CD14-positive monocyte (primary cell): ENCODE measurements at regions not wholly inside any gene's neighbourhood (a gene's known extent, or its start where the extent isn't known, plus 50 kb on each side); places are given as distances from the start of the nearest gene placed in this dataset.

Experiments used
- DNase-seq, 3 donors: peaks; one replicate each; pipeline ENCODE4 v3.0.0-alpha.2; 2011 to 2022
- H2AFZ ChIP-seq: 2 replicates; pipeline ENCODE4 v1.6.0; 2012; ENCODE audit warnings: mild to moderate bottlenecking, low read depth, low read length, inconsistent platforms; ENCODE audit not compliant: insufficient read depth, poor library complexity, severe bottlenecking
- H3K27ac ChIP-seq, 2 donors: 1 replicate in 1 of 2; 2 replicates in 1 of 2; pipeline ENCODE4 v1.5.1; 2012 to 2013; ENCODE audit warnings: low read length in 2 of 2, control low read depth in 1 of 2, inconsistent platforms in 1 of 2, low read depth in 1 of 2, mild to moderate bottlenecking in 1 of 2
- H3K27me3 ChIP-seq, 2 donors: one replicate each; pipeline versions ENCODE4 v1.6.0 to v1.6.1; 2011 to 2013; ENCODE audit warnings: low read length in 2 of 2; ENCODE audit not compliant: control insufficient read depth in 2 of 2, insufficient read depth in 2 of 2
- H3K36me3 ChIP-seq, 2 donors: replicated peaks in 1 of 2; 1 replicate in 1 of 2; 2 replicates in 1 of 2; pipeline versions ENCODE4 v1.5.1 to v1.6.1; 2012 to 2013; ENCODE audit warnings: low read length in 2 of 2, control low read depth in 1 of 2, inconsistent platforms in 1 of 2, mild to moderate bottlenecking in 1 of 2; ENCODE audit not compliant: insufficient read depth in 2 of 2, control insufficient read depth in 1 of 2
- H3K4me1 ChIP-seq, 2 donors: 1 replicate in 1 of 2; 2 replicates in 1 of 2; pipeline versions ENCODE4 v1.5.1 to v1.6.1; 2012 to 2013; ENCODE audit warnings: low read length in 2 of 2, control low read depth in 1 of 2, inconsistent platforms in 1 of 2, mild to moderate bottlenecking in 1 of 2, moderate library complexity in 1 of 2; ENCODE audit not compliant: insufficient read depth in 2 of 2, control insufficient read depth in 1 of 2
- H3K4me2 ChIP-seq: replicated peaks from 2 replicates; pipeline ENCODE3; 2012; ENCODE audit warnings: low read length, moderate library complexity, mild to moderate bottlenecking; ENCODE audit not compliant: poor library complexity, severe bottlenecking; ENCODE audit errors: extremely low read depth
- H3K4me3 ChIP-seq, 3 experiments: fragments of 200-600 bp in 1 of 3; sonication (generic) in 1 of 3; replicated peaks in 1 of 3; 1 replicate in 2 of 3; 2 replicates in 1 of 3; pipeline ENCODE4 v1.5.1; 2011 to 2013; ENCODE audit warnings: low read length in 3 of 3, mild to moderate bottlenecking in 3 of 3, control low read depth in 2 of 3, low read depth in 2 of 3, inconsistent platforms in 1 of 3, moderate library complexity in 1 of 3
- H3K79me2 ChIP-seq: 2 replicates; pipeline ENCODE4 v1.6.0; 2012; ENCODE audit warnings: mild to moderate bottlenecking, control low read depth, inconsistent platforms, low read length, moderate library complexity; ENCODE audit not compliant: insufficient read depth
- H3K9ac ChIP-seq: 2 replicates; pipeline ENCODE4 v1.6.0; 2017; ENCODE audit warnings: low read length, mild to moderate bottlenecking; ENCODE audit not compliant: insufficient read depth, poor library complexity, severe bottlenecking
- H3K9me3 ChIP-seq, 2 donors: replicated peaks in 1 of 2; 1 replicate in 1 of 2; 2 replicates in 1 of 2; pipeline versions ENCODE4 v1.5.1 to v1.6.1; 2012 to 2013; ENCODE audit warnings: low read length in 2 of 2, control low read depth in 1 of 2; ENCODE audit not compliant: control insufficient read depth in 1 of 2, insufficient read depth in 1 of 2
- H4K20me1 ChIP-seq: 2 replicates; pipeline ENCODE4 v1.6.0; 2012; ENCODE audit warnings: mild to moderate bottlenecking, low read length, control low read depth, moderate library complexity; ENCODE audit not compliant: insufficient read depth
- H3K27ac Mint-ChIP-seq, 7 donors: one replicate each; pipeline ENCODE4 v1.8.0; 2020; ENCODE audit warnings: mild to moderate bottlenecking in 7 of 7, mixed read lengths in 7 of 7, moderate library complexity in 6 of 7, inconsistent platforms in 2 of 7
- H3K27me3 Mint-ChIP-seq, 3 donors: one replicate each; pipeline ENCODE4 v1.8.0; 2021 to 2022; ENCODE audit warnings: low read depth in 3 of 3, mild to moderate bottlenecking in 3 of 3, mixed read lengths in 3 of 3, moderate library complexity in 3 of 3, inconsistent platforms in 1 of 3
- H3K36me3 Mint-ChIP-seq, 2 donors: one replicate each; pipeline ENCODE4 v1.8.0; 2020; ENCODE audit warnings: mixed read lengths in 2 of 2, inconsistent platforms in 1 of 2, mild to moderate bottlenecking in 1 of 2
- H3K4me1 Mint-ChIP-seq: one replicate; pipeline ENCODE4 v1.8.0; 2020; ENCODE audit warnings: mild to moderate bottlenecking, mixed read lengths
- H3K4me3 Mint-ChIP-seq, 2 donors: one replicate each; pipeline ENCODE4 v1.8.0; 2020; ENCODE audit warnings: mild to moderate bottlenecking in 2 of 2, mixed read lengths in 2 of 2, moderate library complexity in 1 of 2
- H3K9me3 Mint-ChIP-seq, 7 donors: one replicate each; pipeline ENCODE4 v1.8.0; 2020 to 2022; ENCODE audit warnings: mixed read lengths in 7 of 7, mild to moderate bottlenecking in 6 of 7, moderate library complexity in 6 of 7, inconsistent platforms in 2 of 7
- WGBS: methylation state at CpG from one replicate; pipeline ENCODE4 v1.1.5; 2013; ENCODE audit warnings: missing lambda C conversion rate; ENCODE audit not compliant: insufficient coverage; 5-methylcytosine and 5-hydroxymethylcytosine counted together
- intact Hi-C, 2 donors: fragments of 100-400 bp; cut with micrococcal nuclease; formaldehyde crosslinking; loops; one replicate each; pipeline versions ENCODE4 v1.15.0 to v1.15.1; 2023
- TF ChIP-seq, protein P1 (sequence below): fragments of 200-600 bp; IDR thresholded peaks from one replicate; pipeline ENCODE4 v1.8.0; 2022; ENCODE audit warnings: antibody characterized with exemption, mild to moderate bottlenecking

DNA sequence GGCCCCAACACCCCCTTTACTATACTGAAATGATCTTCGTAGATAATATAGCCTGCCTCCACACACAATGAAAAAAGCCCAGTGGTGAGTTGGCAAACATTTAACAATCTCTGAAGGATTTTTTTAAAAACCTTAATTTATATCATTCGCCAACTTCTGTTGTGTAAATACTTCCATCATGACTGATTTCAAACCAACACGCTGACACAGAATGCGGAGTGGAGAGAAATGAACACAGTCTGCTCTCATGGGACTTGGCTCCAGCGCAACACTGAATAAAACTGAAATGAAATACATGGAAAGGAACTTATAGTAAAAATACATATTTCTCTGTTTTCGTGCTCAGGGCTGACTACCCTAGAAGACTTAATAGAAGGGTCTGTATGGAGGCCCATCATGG, 61.3 kb upstream of the WNT11 start:
- Histone ChIP-seq H3K9me3 (no peaks in the 10 kb centered on the region), H3K27me3 (no peaks in the 10 kb centered on the region), H3K27ac (no peak overlapping the region), H3K79me2 (no peaks in the 10 kb centered on the region), H3K9ac (no peak overlapping the region), H4K20me1 (no peaks in the 10 kb centered on the region), H2AFZ (no peak overlapping the region), H3K4me3 (no peak overlapping the region), H3K36me3 (no peaks in the 10 kb centered on the region), H3K4me2 (no peak overlapping the region), H3K4me1 (peaks cover 0 to 7% of the 10 kb centered on the region in 2 donors)
- TF ChIP-seq, protein P1, sequence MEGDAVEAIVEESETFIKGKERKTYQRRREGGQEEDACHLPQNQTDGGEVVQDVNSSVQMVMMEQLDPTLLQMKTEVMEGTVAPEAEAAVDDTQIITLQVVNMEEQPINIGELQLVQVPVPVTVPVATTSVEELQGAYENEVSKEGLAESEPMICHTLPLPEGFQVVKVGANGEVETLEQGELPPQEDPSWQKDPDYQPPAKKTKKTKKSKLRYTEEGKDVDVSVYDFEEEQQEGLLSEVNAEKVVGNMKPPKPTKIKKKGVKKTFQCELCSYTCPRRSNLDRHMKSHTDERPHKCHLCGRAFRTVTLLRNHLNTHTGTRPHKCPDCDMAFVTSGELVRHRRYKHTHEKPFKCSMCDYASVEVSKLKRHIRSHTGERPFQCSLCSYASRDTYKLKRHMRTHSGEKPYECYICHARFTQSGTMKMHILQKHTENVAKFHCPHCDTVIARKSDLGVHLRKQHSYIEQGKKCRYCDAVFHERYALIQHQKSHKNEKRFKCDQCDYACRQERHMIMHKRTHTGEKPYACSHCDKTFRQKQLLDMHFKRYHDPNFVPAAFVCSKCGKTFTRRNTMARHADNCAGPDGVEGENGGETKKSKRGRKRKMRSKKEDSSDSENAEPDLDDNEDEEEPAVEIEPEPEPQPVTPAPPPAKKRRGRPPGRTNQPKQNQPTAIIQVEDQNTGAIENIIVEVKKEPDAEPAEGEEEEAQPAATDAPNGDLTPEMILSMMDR = no peak
- Mint-ChIP-seq H3K4me1 (peaks cover 14% of the 10 kb centered on the region), H3K4me3 (no peak overlapping the region), H3K9me3 (peaks cover 0 to 2% (median 0%) of the 10 kb centered on the region in 7 donors), H3K36me3 (no peaks in the 10 kb centered on the region), H3K27me3 (peaks cover 4 to 8% (median 7%) of the 10 kb centered on the region in 3 donors), H3K27ac (no peak overlapping the region)
- 92% methylated on average over 2 of the region's 6 CpGs for WGBS
- intact Hi-C loops = no loop called here
- no peak for DNase-seq

DNA sequence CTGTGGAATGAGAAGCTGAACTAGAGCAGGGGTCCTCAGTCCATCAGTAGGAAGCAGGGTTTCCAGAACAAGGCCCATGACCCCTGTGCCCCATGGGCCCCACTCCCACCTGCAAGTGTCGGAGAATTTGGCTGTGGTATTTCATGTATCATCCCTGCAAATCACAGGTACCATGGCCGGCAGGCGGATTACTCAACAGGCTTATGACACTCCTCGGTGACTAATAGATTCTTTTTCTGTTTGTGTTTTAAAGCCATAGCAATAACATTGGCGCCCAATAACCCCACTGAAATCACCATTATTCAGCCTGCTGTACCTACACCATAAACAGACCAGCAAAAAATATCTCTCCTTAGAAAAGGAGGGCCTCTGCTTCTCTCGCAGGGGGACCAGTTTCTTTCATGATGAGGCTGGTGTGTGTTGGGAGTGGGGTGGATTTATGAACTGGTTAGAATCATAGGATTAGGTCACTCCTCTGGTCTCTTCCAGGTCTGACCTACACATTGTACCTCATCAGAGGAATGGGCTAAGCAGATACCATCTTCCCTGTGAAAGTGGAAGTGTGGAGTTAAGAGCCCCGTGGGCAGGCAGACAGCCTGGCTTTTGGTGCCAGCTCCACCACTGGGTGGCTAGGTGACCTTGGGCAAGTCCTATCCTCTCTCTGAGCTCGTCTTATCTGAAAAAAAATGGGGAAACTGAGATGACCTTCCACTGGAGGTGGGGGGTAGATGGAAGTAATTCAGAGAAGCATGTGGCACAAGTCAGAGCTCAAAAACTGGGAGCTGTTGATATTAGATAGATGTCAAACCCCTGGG, 60.2 kb upstream of the WNT11 start:
- Histone ChIP-seq H3K36me3 (no peaks in the 10 kb centered on the region), H3K4me3 (no peak overlapping the region), H3K9ac (no peak overlapping the region), H3K79me2 (no peaks in the 10 kb centered on the region), H3K9me3 (no peaks in the 10 kb centered on the region), H2AFZ (no peak overlapping the region), H3K27me3 (no peaks in the 10 kb centered on the region), H4K20me1 (no peaks in the 10 kb centered on the region), H3K27ac (no peak overlapping the region), H3K4me2 (no peak overlapping the region), H3K4me1 (peaks cover 0 to 7% of the 10 kb centered on the region in 2 donors)
- intact Hi-C loops = no loop called here
- Mint-ChIP-seq H3K4me3 (no peak overlapping the region), H3K36me3 (no peaks in the 10 kb centered on the region), H3K27me3 (peaks cover 2 to 10% (median 5%) of the 10 kb centered on the region in 3 donors), H3K27ac (peak overlapping the region; percentile 1 to 38 (median 15)), H3K4me1 (peaks cover 14% of the 10 kb centered on the region), H3K9me3 (peaks cover 0 to 2% (median 0%) of the 10 kb centered on the region in 7 donors)
- no CpG with 5 or more reads among the region's 8 CpGs for WGBS
- TF ChIP-seq, protein P1 = no peak
- DNase-seq = peak in 2 of 3 donors; percentile 23 to 48
